H9 (cell line): ENCODE measurements at regions not wholly inside any gene's neighbourhood (a gene's known extent, or its start where the extent isn't known, plus 50 kb on each side); places are given as distances from the start of the nearest gene placed in this dataset.
A peak's percentile ranks its signal among the peaks of the same experiment; 100 is the strongest.

Experiments
- DNase-seq: peaks from one replicate; pipeline ENCODE4 v3.0.0-alpha.2; 2017
- H2AFZ ChIP-seq: one replicate; pipeline ENCODE4 v1.6.1; 2013; ENCODE audit warnings: mild to moderate bottlenecking, low read length, control low read depth, moderate library complexity
- H2AK5ac ChIP-seq: 2 replicates; pipeline ENCODE4 v1.6.1; 2013; ENCODE audit warnings: low read length, control low read depth, mixed read lengths; ENCODE audit not compliant: insufficient read length
- H2BK120ac ChIP-seq: one replicate; pipeline ENCODE4 v1.6.1; 2013; ENCODE audit warnings: low read depth, mild to moderate bottlenecking, low read length, control low read depth, inconsistent platforms; ENCODE audit not compliant: poor library complexity, severe bottlenecking
- H2BK12ac ChIP-seq: 2 replicates; pipeline ENCODE4 v1.6.1; 2013; ENCODE audit warnings: low read length, control low read depth, mixed read lengths, low read depth; ENCODE audit not compliant: insufficient read length
- H2BK15ac ChIP-seq: 2 replicates; pipeline ENCODE4 v1.6.1; 2013; ENCODE audit warnings: low read depth, low read length, control low read depth
- H2BK20ac ChIP-seq: one replicate; pipeline ENCODE4 v1.6.1; 2013; ENCODE audit warnings: low read depth, mild to moderate bottlenecking, low read length, control low read depth, inconsistent platforms; ENCODE audit not compliant: poor library complexity, severe bottlenecking
- H2BK5ac ChIP-seq: 2 replicates; pipeline ENCODE4 v1.6.1; 2013; ENCODE audit warnings: low read length, control low read depth, mixed read lengths; ENCODE audit not compliant: insufficient read length
- H3K14ac ChIP-seq: 2 replicates; pipeline ENCODE4 v1.6.1; 2013; ENCODE audit warnings: low read length, control low read depth; ENCODE audit not compliant: insufficient read depth
- H3K18ac ChIP-seq: 2 replicates; pipeline ENCODE4 v1.6.1; 2013; ENCODE audit warnings: low read depth, mild to moderate bottlenecking, mixed read lengths, low read length, control low read depth; ENCODE audit not compliant: insufficient read length
- H3K23ac ChIP-seq: 2 replicates; pipeline ENCODE4 v1.6.1; 2013; ENCODE audit warnings: low read length, control low read depth, mixed read lengths, low read depth; ENCODE audit not compliant: insufficient read length
- H3K23me2 ChIP-seq: 2 replicates; pipeline ENCODE4 v1.6.1; 2013; ENCODE audit warnings: low read depth, mild to moderate bottlenecking, mixed read lengths, low read length, control low read depth; ENCODE audit not compliant: insufficient read length, poor library complexity, severe bottlenecking
- H3K27ac ChIP-seq: 2 replicates; pipeline ENCODE4 v1.5.1; 2013; ENCODE audit warnings: low read length, control low read depth, mixed read lengths, low read depth; ENCODE audit not compliant: insufficient read length
- H3K27me3 ChIP-seq: 2 replicates; pipeline ENCODE4 v1.6.1; 2013; ENCODE audit warnings: low read length, control low read depth, inconsistent platforms; ENCODE audit not compliant: insufficient read depth
- H3K4ac ChIP-seq: 2 replicates; pipeline ENCODE4 v1.6.1; 2013; ENCODE audit warnings: low read depth, mild to moderate bottlenecking, control low read depth, inconsistent platforms, low read length, moderate library complexity
- H3K4me1 ChIP-seq: 2 replicates; pipeline ENCODE4 v1.6.1; 2013; ENCODE audit warnings: low read length, control low read depth, inconsistent platforms; ENCODE audit not compliant: insufficient read depth
- H3K4me2 ChIP-seq: 2 replicates; pipeline ENCODE4 v1.6.1; 2013; ENCODE audit warnings: low read length, control low read depth, mixed read lengths; ENCODE audit not compliant: insufficient read length, insufficient read depth
- H3K56ac ChIP-seq: 2 replicates; pipeline ENCODE4 v1.6.1; 2013; ENCODE audit warnings: low read depth, mild to moderate bottlenecking, mixed read lengths, low read length, control low read depth; ENCODE audit not compliant: insufficient read length
- H3K79me1 ChIP-seq: 2 replicates; pipeline ENCODE4 v1.6.1; 2013; ENCODE audit warnings: low read depth, mild to moderate bottlenecking, moderate library complexity, low read length, control low read depth, inconsistent platforms; ENCODE audit not compliant: insufficient read depth, poor library complexity, severe bottlenecking
- H3K79me2 ChIP-seq: 2 replicates; pipeline ENCODE4 v1.6.1; 2013; ENCODE audit warnings: low read length, control low read depth, inconsistent platforms; ENCODE audit not compliant: insufficient read depth
- H3K9ac ChIP-seq: 2 replicates; pipeline ENCODE4 v1.6.1; 2013; ENCODE audit warnings: low read length, control low read depth, mixed read lengths; ENCODE audit not compliant: insufficient read length; ENCODE audit errors: extremely low read depth
- H3K9me3 ChIP-seq: one replicate; pipeline ENCODE4 v1.6.1; 2013; ENCODE audit warnings: low read depth, low read length, inconsistent platforms; ENCODE audit not compliant: control insufficient read depth
- H3T11ph ChIP-seq: one replicate; pipeline ENCODE4 v1.6.1; 2013; ENCODE audit warnings: mild to moderate bottlenecking, low read length, control low read depth, inconsistent platforms
- H4K20me1 ChIP-seq: one replicate; pipeline ENCODE4 v1.6.1; 2013; ENCODE audit not compliant: control insufficient read depth, insufficient read length, insufficient read depth
- H4K5ac ChIP-seq: 2 replicates; pipeline ENCODE4 v1.6.1; 2013; ENCODE audit warnings: low read depth, mild to moderate bottlenecking, mixed read lengths, low read length, control low read depth; ENCODE audit not compliant: insufficient read length
- H4K8ac ChIP-seq: replicated peaks from 2 replicates; pipeline ENCODE4 v1.6.1; 2013; ENCODE audit warnings: low read length, control low read depth, mixed read lengths, low read depth; ENCODE audit not compliant: insufficient read length
- H4K91ac ChIP-seq: 2 replicates; pipeline ENCODE4 v1.6.1; 2013; ENCODE audit warnings: low read depth, mild to moderate bottlenecking, moderate library complexity, mixed read lengths, low read length, control low read depth; ENCODE audit not compliant: insufficient read length
- H3K27ac Mint-ChIP-seq, 3 experiments: 2 replicates in 2 of 3; 3 replicates in 1 of 3; pipeline ENCODE4 v1.8.0; 2020 to 2021; ENCODE audit warnings: mixed read lengths in 3 of 3, mild to moderate bottlenecking in 1 of 3, moderate library complexity in 1 of 3
- H3K27me3 Mint-ChIP-seq: 2 replicates; pipeline ENCODE4 v1.8.0; 2021; ENCODE audit warnings: low read depth, mild to moderate bottlenecking, moderate library complexity, mixed read lengths
- H3K36me3 Mint-ChIP-seq, 3 experiments: 2 replicates in 2 of 3; 3 replicates in 1 of 3; pipeline ENCODE4 v1.8.0; 2020 to 2021; ENCODE audit warnings: low read depth in 3 of 3, mixed read lengths in 3 of 3; ENCODE audit not compliant: insufficient read depth in 1 of 3
- H3K4me1 Mint-ChIP-seq, 2 experiments: 2 replicates each; pipeline ENCODE4 v1.8.0; 2020; ENCODE audit warnings: mixed read lengths in 2 of 2
- H3K4me3 Mint-ChIP-seq, 2 experiments: 2 replicates in 1 of 2; 3 replicates in 1 of 2; pipeline ENCODE4 v1.8.0; 2020 to 2021; ENCODE audit warnings: mild to moderate bottlenecking in 2 of 2, mixed read lengths in 2 of 2, moderate library complexity in 1 of 2
- H3K9me3 Mint-ChIP-seq, 2 experiments: 2 replicates in 1 of 2; 3 replicates in 1 of 2; pipeline ENCODE4 v1.8.0; 2020; ENCODE audit warnings: mild to moderate bottlenecking in 2 of 2, mixed read lengths in 2 of 2, moderate library complexity in 1 of 2
- whole genome bisulfite sequencing: extraction: QIAGEN DNeasy Blood & Tissue Kit; methylation state at CpG from one replicate; pipeline ENCODE4 v1.1.7; 2013; ENCODE audit warnings: missing lambda C conversion rate, low lambda C conversion rate, mixed read lengths; ENCODE audit not compliant: insufficient read length; ENCODE audit errors: extremely low coverage; 5-methylcytosine and 5-hydroxymethylcytosine counted together
- TF ChIP-seq, protein P1 (sequence below): fragments of 200-600 bp; sonication (generic); conservative IDR thresholded peaks from 3 replicates; pipeline ENCODE4 v1.8.0; 2021; ENCODE audit warnings: antibody characterized with exemption, mild to moderate bottlenecking

DNA sequence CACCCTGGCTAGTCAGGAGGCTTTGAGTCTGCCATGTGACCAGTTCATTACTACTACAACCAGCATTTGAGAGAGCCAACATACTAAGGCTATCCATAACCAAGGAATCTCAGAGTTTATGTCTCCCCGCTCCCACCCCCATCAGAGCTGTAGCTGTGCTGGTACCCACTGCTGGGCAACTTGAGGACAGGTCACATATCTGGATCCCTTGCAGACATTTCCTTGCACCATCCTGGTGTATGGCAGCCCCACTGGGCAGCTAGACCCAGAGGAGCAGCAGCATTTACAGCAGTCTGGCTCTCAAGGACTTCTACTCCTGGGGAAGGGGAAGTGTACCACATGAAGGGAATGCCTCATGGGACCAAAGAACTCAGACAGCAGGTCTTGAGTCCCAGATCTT is 160.8 kb upstream of the ST8SIA2 start:
- Histone ChIP-seq H3K4me2 (no peak overlapping the region), H4K20me1 (no peaks in the 10 kb centered on the region), H2BK12ac (no peak overlapping the region), H3K23ac (no peak overlapping the region), H4K8ac (no peak overlapping the region), H3K9me3 (no peaks in the 10 kb centered on the region), H3K14ac (no peak overlapping the region), H2BK5ac (no peak overlapping the region), H2BK120ac (no peak overlapping the region), H3K4me1 (no peaks in the 10 kb centered on the region), H4K5ac (no peak overlapping the region), H3K56ac (no peak overlapping the region), H3K9ac (no peak overlapping the region), H3K4ac (no peak overlapping the region; the same call in 1 of the 2 replicates), H3K23me2 (no peaks in the 10 kb centered on the region), H3K79me2 (no peaks in the 10 kb centered on the region; the same call in 1 of the 2 replicates), H2AFZ (no peak overlapping the region), H4K91ac (peak overlapping the region; percentile 38), H3K79me1 (no peaks in the 10 kb centered on the region), H3T11ph (no peak overlapping the region), H3K27me3 (no peaks in the 10 kb centered on the region), H2AK5ac (no peak overlapping the region), H3K18ac (no peak overlapping the region), H3K27ac (no peak overlapping the region), H2BK15ac (no peak overlapping the region), H2BK20ac (no peak overlapping the region)
- Mint-ChIP-seq H3K27ac (no peak overlapping the region), H3K27me3 (no peaks in the 10 kb centered on the region), H3K4me1 (no peaks in the 10 kb centered on the region), H3K4me3 (no peak overlapping the region), H3K9me3 (no peaks in the 10 kb centered on the region; a peak in 1 of 5 replicates), H3K36me3 (no peaks in the 10 kb centered on the region; a peak in 1 of 7 replicates)
- TF ChIP-seq, protein P1, sequence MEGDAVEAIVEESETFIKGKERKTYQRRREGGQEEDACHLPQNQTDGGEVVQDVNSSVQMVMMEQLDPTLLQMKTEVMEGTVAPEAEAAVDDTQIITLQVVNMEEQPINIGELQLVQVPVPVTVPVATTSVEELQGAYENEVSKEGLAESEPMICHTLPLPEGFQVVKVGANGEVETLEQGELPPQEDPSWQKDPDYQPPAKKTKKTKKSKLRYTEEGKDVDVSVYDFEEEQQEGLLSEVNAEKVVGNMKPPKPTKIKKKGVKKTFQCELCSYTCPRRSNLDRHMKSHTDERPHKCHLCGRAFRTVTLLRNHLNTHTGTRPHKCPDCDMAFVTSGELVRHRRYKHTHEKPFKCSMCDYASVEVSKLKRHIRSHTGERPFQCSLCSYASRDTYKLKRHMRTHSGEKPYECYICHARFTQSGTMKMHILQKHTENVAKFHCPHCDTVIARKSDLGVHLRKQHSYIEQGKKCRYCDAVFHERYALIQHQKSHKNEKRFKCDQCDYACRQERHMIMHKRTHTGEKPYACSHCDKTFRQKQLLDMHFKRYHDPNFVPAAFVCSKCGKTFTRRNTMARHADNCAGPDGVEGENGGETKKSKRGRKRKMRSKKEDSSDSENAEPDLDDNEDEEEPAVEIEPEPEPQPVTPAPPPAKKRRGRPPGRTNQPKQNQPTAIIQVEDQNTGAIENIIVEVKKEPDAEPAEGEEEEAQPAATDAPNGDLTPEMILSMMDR: no peak
- WGBS: no CpG with 5 or more reads among the region's 1 CpG
- DNase-seq: no peak
